SK-N-SH treated with all-trans-retinoic acid at 6 μM for 48 hours (cell line): ENCODE measurements at regions not wholly inside any gene's neighbourhood (a gene's known extent, or its start where the extent isn't known, plus 50 kb on each side); places are given as distances from the start of the nearest gene placed in this dataset.

Experiments used
- ATAC-seq: fragments of 200-7000 bp; cut with Tn5 transposase; 3 replicates; pipeline ENCODE4 v1.9.1; 2020; ENCODE audit warnings: mild to moderate bottlenecking, moderate library complexity
- ARNTL ChIP-seq: fragments of 450-650 bp; formaldehyde crosslinking; IDR thresholded peaks from 2 replicates; pipeline ENCODE4 v1.5.0; 2020; ENCODE audit warnings: low read depth, mild to moderate bottlenecking, moderate library complexity, borderline replicate concordance
- BACH2 ChIP-seq: fragments of 250-450 bp; sonication (Bioruptor Pico); IDR thresholded peaks from 2 replicates; pipeline ENCODE4 v1.9.0; 2021; ENCODE audit warnings: mild to moderate bottlenecking, borderline replicate concordance
- CREB5 ChIP-seq: fragments of 250-450 bp; sonication (Bioruptor Pico); IDR thresholded peaks from 2 replicates; pipeline ENCODE4 v1.5.1; 2020; ENCODE audit warnings: low read depth, mild to moderate bottlenecking, moderate library complexity
- CSDC2 ChIP-seq: fragments of 250-450 bp; sonication (Bioruptor Pico); IDR thresholded peaks from 2 replicates; pipeline ENCODE4 v1.5.0; 2020; ENCODE audit warnings: mild to moderate bottlenecking, moderate library complexity
- CSRNP3 ChIP-seq: fragments of 250-450 bp; sonication (Bioruptor Pico); IDR thresholded peaks from 2 replicates; pipeline ENCODE4 v1.5.1; 2021; ENCODE audit warnings: mild to moderate bottlenecking, moderate library complexity
- ESRRG ChIP-seq: fragments of 250-450 bp; sonication (Bioruptor Pico); IDR thresholded peaks from 2 replicates; pipeline ENCODE4 v1.6.1; 2021; ENCODE audit warnings: mild to moderate bottlenecking
- GLIS3 ChIP-seq: fragments of 250-450 bp; sonication (Bioruptor Pico); IDR thresholded peaks from 2 replicates; pipeline ENCODE4 v1.5.0; 2020; ENCODE audit warnings: mild to moderate bottlenecking, moderate library complexity
- ISL1 ChIP-seq: fragments of 250-450 bp; sonication (Bioruptor Pico); IDR thresholded peaks from 2 replicates; pipeline ENCODE4 v2.1.2; 2022; ENCODE audit warnings: mild to moderate bottlenecking, moderate library complexity
- OSR1 ChIP-seq: fragments of 250-450 bp; sonication (Bioruptor Pico); IDR thresholded peaks from 2 replicates; pipeline ENCODE4 v1.8.0; 2022; ENCODE audit warnings: moderate library complexity, mild to moderate bottlenecking, inconsistent platforms
- POU6F1 ChIP-seq: fragments of 250-450 bp; sonication (Bioruptor Pico); IDR thresholded peaks from 2 replicates; pipeline ENCODE4 v1.8.0; 2021; ENCODE audit warnings: low read depth, mild to moderate bottlenecking, moderate library complexity, borderline replicate concordance
- PPARA ChIP-seq: fragments of 250-450 bp; sonication (Bioruptor Pico); IDR thresholded peaks from 2 replicates; pipeline ENCODE4 v1.5.0; 2020; ENCODE audit warnings: mild to moderate bottlenecking, borderline replicate concordance
- RARB ChIP-seq: fragments of 250-450 bp; sonication (Bioruptor Pico); IDR thresholded peaks from 2 replicates; pipeline ENCODE4 v1.8.0; 2021; ENCODE audit warnings: mild to moderate bottlenecking, moderate library complexity
- SNAI2 ChIP-seq: fragments of 250-450 bp; sonication (Bioruptor Pico); IDR thresholded peaks from 2 replicates; pipeline ENCODE4 v1.5.0; 2020; ENCODE audit warnings: mild to moderate bottlenecking, moderate library complexity
- TCF4 ChIP-seq: fragments of 250-450 bp; sonication (Bioruptor Pico); IDR thresholded peaks from 2 replicates; pipeline ENCODE4 v1.8.0; 2021; ENCODE audit warnings: mild to moderate bottlenecking, moderate library complexity, borderline replicate concordance
- TOX ChIP-seq: fragments of 250-450 bp; sonication (Bioruptor Pico); IDR thresholded peaks from 2 replicates; pipeline ENCODE4 v1.8.0; 2021; ENCODE audit warnings: mild to moderate bottlenecking, moderate library complexity, borderline replicate concordance
- TSHZ2 ChIP-seq: fragments of 250-450 bp; sonication (Bioruptor Pico); IDR thresholded peaks from 2 replicates; pipeline ENCODE4 v1.5.0; 2020; ENCODE audit warnings: mild to moderate bottlenecking, moderate library complexity
- ZC3H10 ChIP-seq: fragments of 250-450 bp; sonication (Bioruptor Pico); IDR thresholded peaks from 2 replicates; pipeline ENCODE4 v1.5.1; 2021; ENCODE audit warnings: mild to moderate bottlenecking, moderate library complexity
- ZFP3 ChIP-seq: fragments of 250-450 bp; sonication (Bioruptor Pico); IDR thresholded peaks from 2 replicates; pipeline ENCODE4 v1.5.0; 2020; ENCODE audit warnings: mild to moderate bottlenecking, moderate library complexity
- ZFP30 ChIP-seq: fragments of 450-650 bp; formaldehyde crosslinking; IDR thresholded peaks from 2 replicates; pipeline ENCODE4 v1.5.0; 2022; ENCODE audit warnings: mild to moderate bottlenecking, moderate library complexity
- ZNF565 ChIP-seq: fragments of 450-650 bp; formaldehyde crosslinking; conservative IDR thresholded peaks from 2 replicates; pipeline ENCODE4 v1.5.0; 2020; ENCODE audit warnings: low read depth, mild to moderate bottlenecking, moderate library complexity
- ZNF70 ChIP-seq: fragments of 450-650 bp; formaldehyde crosslinking; IDR thresholded peaks from 2 replicates; pipeline ENCODE4 v1.5.0; 2020; ENCODE audit warnings: mild to moderate bottlenecking, moderate library complexity
- ZNF8 ChIP-seq: fragments of 450-650 bp; formaldehyde crosslinking; IDR thresholded peaks from 2 replicates; pipeline ENCODE4 v1.5.0; 2020; ENCODE audit warnings: mild to moderate bottlenecking, moderate library complexity

- TF ChIP-seq TSHZ2 = no peak
- no peak for TF ChIP-seq OSR1
Measured at GRCh38 chr2:142467321-142467720, 336.5 kb upstream of the LRP1B start (continued).

- no peak for ATAC-seq
- TF ChIP-seq ISL1 (CRISPR knock-in tag) = no peak
- no peak for TF ChIP-seq ZNF8 (CRISPR knock-in tag)
- TF ChIP-seq ZNF565 = no peak
- no peak for TF ChIP-seq OSR1
- no peak for TF ChIP-seq ESRRG
- TF ChIP-seq TCF4 (CRISPR knock-in tag) = no peak
- TF ChIP-seq SNAI2 (CRISPR knock-in tag) = no peak
- TF ChIP-seq ZC3H10 = no peak
- TF ChIP-seq TSHZ2 = no peak
- TF ChIP-seq ZFP30 (CRISPR knock-in tag) = no peak
- TF ChIP-seq CSDC2 = no peak
- TF ChIP-seq RARB (CRISPR knock-in tag) = no peak
- no peak for TF ChIP-seq ZFP3 (CRISPR knock-in tag)
- TF ChIP-seq PPARA (CRISPR knock-in tag) = no peak
Measured at GRCh38 chr2:142463047-142463446, 332.2 kb upstream of the LRP1B start.

GRCh38 chr2:142462306-142462705 is 331.5 kb upstream of the LRP1B start:
- TF ChIP-seq CSDC2 (no peak), TOX (CRISPR knock-in tag) (no peak), TCF4 (CRISPR knock-in tag) (no peak), SNAI2 (CRISPR knock-in tag) (no peak), CREB5 (CRISPR knock-in tag) (no peak), ZFP30 (CRISPR knock-in tag) (no peak), ISL1 (CRISPR knock-in tag) (no peak), PPARA (CRISPR knock-in tag) (no peak), ZNF70 (CRISPR knock-in tag) (no peak), POU6F1 (CRISPR knock-in tag) (no peak), ZNF565 (no peak), ZC3H10 (no peak), CSRNP3 (CRISPR knock-in tag) (no peak), BACH2 (CRISPR knock-in tag) (no peak), ARNTL (CRISPR knock-in tag) (no peak), TSHZ2 (no peak), GLIS3 (CRISPR knock-in tag) (no peak)
- no peak for ATAC-seq
